Keratinocyte (primary cell): ENCODE measurements at regions not wholly inside any gene's neighbourhood (a gene's known extent, or its start where the extent isn't known, plus 50 kb on each side); places are given as distances from the start of the nearest gene placed in this dataset.

ENCODE experiments used
- DNase-seq: peaks from one replicate; pipeline ENCODE4 v3.0.0-alpha.2; 2011; ENCODE audit warnings: low read depth, missing footprints, low spot score
- FAIRE-seq: peaks from 2 replicates; lab custom pipeline; 2011; peaks lifted over from hg19 to GRCh38; lab: Jason Lieb, UNC
- H2AFZ ChIP-seq: 2 replicates; pipeline ENCODE4 v1.6.0; 2012; ENCODE audit warnings: low read length, control low read depth, inconsistent platforms; ENCODE audit not compliant: control insufficient read depth
- H3K27ac ChIP-seq: 2 replicates; pipeline ENCODE4 v1.5.1; 2011; ENCODE audit warnings: low read length; ENCODE audit not compliant: control insufficient read depth, insufficient read depth
- H3K27me3 ChIP-seq: 3 replicates; pipeline ENCODE4 v1.6.0; 2011; ENCODE audit warnings: low read length; ENCODE audit not compliant: control insufficient read depth, insufficient read depth; ENCODE audit errors: extremely low read depth
- H3K36me3 ChIP-seq, 2 experiments: 2 replicates in 1 of 2; 3 replicates in 1 of 2; pipeline ENCODE4 v1.5.1; 2011; ENCODE audit warnings: low read length in 2 of 2, mild to moderate bottlenecking in 1 of 2; ENCODE audit not compliant: control insufficient read depth in 2 of 2, insufficient read depth in 2 of 2; ENCODE audit errors: extremely low read depth in 1 of 2
- H3K4me1 ChIP-seq: 3 replicates; pipeline ENCODE4 v1.5.1; 2011; ENCODE audit warnings: low read length; ENCODE audit not compliant: control insufficient read depth, insufficient read depth; ENCODE audit errors: extremely low read depth
- H3K4me2 ChIP-seq: 3 replicates; pipeline ENCODE4 v1.6.0; 2011; ENCODE audit warnings: low read depth, low read length; ENCODE audit not compliant: control insufficient read depth, insufficient read depth; ENCODE audit errors: extremely low read depth
- H3K4me3 ChIP-seq, 3 experiments: fragments of 200-600 bp in 1 of 3; sonication (generic) in 1 of 3; 2 replicates in 2 of 3; 3 replicates in 1 of 3; pipeline ENCODE4 v1.5.1; 2011 to 2016; ENCODE audit warnings: low read length in 3 of 3, mild to moderate bottlenecking in 3 of 3, control low read depth in 2 of 3, inconsistent platforms in 1 of 3, low read depth in 1 of 3, mixed read lengths in 1 of 3, mixed run types in 1 of 3, moderate library complexity in 1 of 3; ENCODE audit not compliant: control insufficient read depth in 2 of 3, insufficient read depth in 2 of 3; ENCODE audit errors: extremely low read depth in 1 of 3
- H3K79me2 ChIP-seq: 2 replicates; pipeline ENCODE4 v1.6.0; 2012; ENCODE audit warnings: low read length; ENCODE audit not compliant: control insufficient read depth, insufficient read depth
- H3K9ac ChIP-seq: 3 replicates; pipeline ENCODE4 v1.6.0; 2011; ENCODE audit warnings: low read length; ENCODE audit not compliant: control insufficient read depth, insufficient read depth; ENCODE audit errors: extremely low read depth
- H3K9me1 ChIP-seq: 3 replicates; pipeline ENCODE4 v1.6.0; 2011; ENCODE audit warnings: low read length; ENCODE audit not compliant: control insufficient read depth, insufficient read depth; ENCODE audit errors: extremely low read depth
- H3K9me3 ChIP-seq: 2 replicates; pipeline ENCODE4 v1.5.1; 2012; ENCODE audit warnings: low read depth, low read length; ENCODE audit not compliant: control insufficient read depth
- H4K20me1 ChIP-seq: 3 replicates; pipeline ENCODE4 v1.6.0; 2011; ENCODE audit warnings: low read length; ENCODE audit not compliant: control insufficient read depth, insufficient read depth; ENCODE audit errors: extremely low read depth
- CTCF ChIP-seq, 3 experiments: IDR thresholded peaks in 1 of 3; conservative IDR thresholded peaks in 1 of 3; optimal IDR thresholded peaks in 1 of 3; 2 replicates in 2 of 3; 3 replicates in 1 of 3; pipeline versions ENCODE3 to v1.5.1; 2011; ENCODE audit warnings: low read length in 3 of 3, mild to moderate bottlenecking in 3 of 3, moderate library complexity in 2 of 3, control low read depth in 1 of 3, inconsistent platforms in 1 of 3; ENCODE audit not compliant: insufficient read depth in 2 of 3; ENCODE audit errors: extremely low read depth in 1 of 3
- EZH2 ChIP-seq: IDR thresholded peaks from one replicate; pipeline ENCODE4 v1.6.1; 2012; ENCODE audit warnings: inconsistent platforms, mild to moderate bottlenecking, low read length, moderate library complexity
- dilution Hi-C: fragments of 300-500 bp; cut with MboI; formaldehyde crosslinking; loops from one replicate; pipeline ENCODE4 v1.7.0; 2020; ENCODE audit warnings: low sequenced_read_pairs; ENCODE audit not compliant: extremely low pct_ligation_motif_present

- no peak overlapping the region for H3K4me2 ChIP-seq
- H3K79me2 ChIP-seq: no peaks in the 10 kb centered on the region
- no peak overlapping the region for H3K4me3 ChIP-seq
- no peak overlapping the region for H3K27ac ChIP-seq
- no peaks in the 10 kb centered on the region for H4K20me1 ChIP-seq
- H3K36me3 ChIP-seq: no peaks in the 10 kb centered on the region
- DNase-seq (no peak), FAIRE-seq (no peak)
- H3K4me1 ChIP-seq: no peaks in the 10 kb centered on the region
- no peak for TF ChIP-seq CTCF (optimal IDR thresholded peaks at IDR 0.05 in 1 of 3, IDR thresholded peaks at IDR 0.05 in 1 of 3, conservative IDR thresholded peaks at IDR 0.05 in 1 of 3; ENCODE audit: extremely low read depth in 1 of 3, insufficient read depth in 2 of 3, low read length in 3 of 3)
- TF ChIP-seq EZH2: no peak
- H3K9ac ChIP-seq: no peak overlapping the region
- no peak overlapping the region for H2AFZ ChIP-seq
- H3K9me1 ChIP-seq: no peaks in the 10 kb centered on the region
- H3K9me3 ChIP-seq: peaks cover 9% of the 10 kb centered on the region
- H3K27me3 ChIP-seq: no peaks in the 10 kb centered on the region
- dilution Hi-C loops: no loop called here
Measured at GRCh38 chr14:101402936-101403660, 158.2 kb upstream of the DIO3 start.

- dilution Hi-C loops: no loop called here
- H2AFZ ChIP-seq: no peak overlapping the region
- H3K9me3 ChIP-seq: peaks cover 9% of the 10 kb centered on the region
- H3K4me2 ChIP-seq: no peak overlapping the region
- FAIRE-seq: no peak
- DNase-seq: no peak
- no peaks in the 10 kb centered on the region for H3K79me2 ChIP-seq
- H3K9me1 ChIP-seq: no peaks in the 10 kb centered on the region
- no peak for TF ChIP-seq EZH2
- TF ChIP-seq CTCF (optimal IDR thresholded peaks at IDR 0.05 in 1 of 3, IDR thresholded peaks at IDR 0.05 in 1 of 3, conservative IDR thresholded peaks at IDR 0.05 in 1 of 3; ENCODE audit: extremely low read depth in 1 of 3, insufficient read depth in 2 of 3, low read length in 3 of 3): no peak
- H3K4me1 ChIP-seq: no peaks in the 10 kb centered on the region
- H3K27ac ChIP-seq: no peak overlapping the region
- H3K4me3 ChIP-seq: no peak overlapping the region
- H3K9ac ChIP-seq: no peak overlapping the region
- H3K36me3 ChIP-seq: no peaks in the 10 kb centered on the region
- no peaks in the 10 kb centered on the region for H4K20me1 ChIP-seq
- H3K27me3 ChIP-seq: no peaks in the 10 kb centered on the region
Measured at GRCh38 chr14:101404426-101405170, 156.7 kb upstream of the DIO3 start.
